Thymus (tissue), 11 donors: ENCODE measurements at regions not wholly inside any gene's neighbourhood (a gene's known extent, or its start where the extent isn't known, plus 50 kb on each side); places are given as distances from the start of the nearest gene placed in this dataset.
A peak's percentile ranks its signal among the peaks of the same experiment; 100 is the strongest.

Source experiments
- DNase-seq, 9 donors: peaks; one replicate each; pipeline ENCODE4 v3.0.0-alpha.2; 2013; ENCODE audit warnings: low spot score in 9 of 9, low read depth in 6 of 9, missing footprints in 1 of 9
- H3K27ac ChIP-seq, 2 donors: one replicate each; pipeline ENCODE4 v1.5.1; 2013; ENCODE audit warnings: control low read depth in 1 of 2, low read depth in 1 of 2, low read length in 1 of 2, mild to moderate bottlenecking in 1 of 2, moderate library complexity in 1 of 2
- H3K27me3 ChIP-seq, 2 donors: one replicate each; pipeline ENCODE4 v1.5.1; 2013; ENCODE audit warnings: low read length in 1 of 2; ENCODE audit not compliant: control insufficient read depth in 2 of 2, insufficient read depth in 1 of 2
- H3K36me3 ChIP-seq, 2 donors: one replicate each; pipeline ENCODE4 v1.5.1; 2013; ENCODE audit warnings: low read length in 1 of 2, mild to moderate bottlenecking in 1 of 2, moderate library complexity in 1 of 2; ENCODE audit not compliant: control insufficient read depth in 2 of 2, insufficient read depth in 2 of 2
- H3K4me1 ChIP-seq, 2 donors: one replicate each; pipeline ENCODE4 v1.5.1; 2013; ENCODE audit warnings: low read length in 2 of 2; ENCODE audit not compliant: control insufficient read depth in 2 of 2, insufficient read depth in 2 of 2
- H3K4me3 ChIP-seq, 2 donors: one replicate each; pipeline ENCODE4 v1.5.1; 2013; ENCODE audit warnings: low read length in 2 of 2, control low read depth in 1 of 2, mild to moderate bottlenecking in 1 of 2
- H3K9me3 ChIP-seq, 2 donors: one replicate each; pipeline ENCODE4 v1.5.1; 2013; ENCODE audit warnings: low read length in 1 of 2, mild to moderate bottlenecking in 1 of 2; ENCODE audit not compliant: control insufficient read depth in 2 of 2, insufficient read depth in 1 of 2
- WGBS: extraction: QIAGEN DNeasy Blood & Tissue Kit; methylation state at CpG from one replicate; pipeline ENCODE4 v1.1.7; 2013; 5-methylcytosine and 5-hydroxymethylcytosine counted together
- donor health status: healthy.

DNA sequence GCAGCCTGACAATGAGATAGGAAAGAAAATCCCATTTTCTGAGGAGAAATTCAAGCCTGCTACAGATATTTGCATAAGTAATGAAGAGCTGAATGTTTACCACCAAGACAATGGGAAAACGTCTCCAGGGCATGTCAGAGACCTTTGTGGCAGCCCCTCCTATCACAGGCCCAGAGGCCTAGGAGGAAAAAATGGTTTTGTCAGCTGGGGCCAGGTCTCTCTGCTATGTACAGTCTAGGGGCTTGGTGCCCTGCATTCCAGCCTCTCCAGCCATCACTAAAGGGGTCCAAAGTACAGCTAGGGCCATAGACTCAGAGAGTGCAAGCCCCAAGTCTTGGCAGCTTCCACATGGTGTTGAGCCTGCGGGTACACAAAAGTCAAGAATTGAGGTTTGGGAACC, 361.6 kb upstream of the ANXA10 start:
- Histone ChIP-seq H3K27me3 (no peaks in the 10 kb centered on the region), H3K4me1 (no peaks in the 10 kb centered on the region), H3K4me3 (no peak overlapping the region), H3K9me3 (peaks cover 0 to 11% of the 10 kb centered on the region in 2 donors), H3K27ac (no peak overlapping the region), H3K36me3 (no peaks in the 10 kb centered on the region)
- 76% methylated on average over 2 of the region's 2 CpGs for WGBS
- no peak for DNase-seq

- Histone ChIP-seq H3K4me3 (no peak overlapping the region), H3K27me3 (no peaks in the 10 kb centered on the region), H3K4me1 (no peaks in the 10 kb centered on the region), H3K9me3 (no peaks in the 10 kb centered on the region), H3K27ac (no peak overlapping the region), H3K36me3 (no peaks in the 10 kb centered on the region)
- WGBS = 83% methylated on average over 6 of the region's 6 CpGs
- no peak for DNase-seq
Observed at GRCh38 chr4:167745024-167745687, 347.2 kb upstream of the ANXA10 start.

- Histone ChIP-seq H3K27me3 (no peaks in the 10 kb centered on the region), H3K4me1 (no peaks in the 10 kb centered on the region), H3K36me3 (no peaks in the 10 kb centered on the region), H3K27ac (no peak overlapping the region), H3K4me3 (no peak overlapping the region), H3K9me3 (no peaks in the 10 kb centered on the region)
- WGBS = 93% methylated on average over 2 of the region's 2 CpGs
- DNase-seq = no peak
Observed at GRCh38 chr4:167767281-167767680, 325.1 kb upstream of the ANXA10 start.

GRCh38 chr4:167774646-167775045, 317.7 kb upstream of the ANXA10 start:
- DNase-seq = no peak
- Histone ChIP-seq H3K4me1 (no peaks in the 10 kb centered on the region), H3K36me3 (no peaks in the 10 kb centered on the region), H3K9me3 (no peaks in the 10 kb centered on the region), H3K4me3 (no peak overlapping the region), H3K27me3 (no peaks in the 10 kb centered on the region), H3K27ac (no peak overlapping the region)

DNA sequence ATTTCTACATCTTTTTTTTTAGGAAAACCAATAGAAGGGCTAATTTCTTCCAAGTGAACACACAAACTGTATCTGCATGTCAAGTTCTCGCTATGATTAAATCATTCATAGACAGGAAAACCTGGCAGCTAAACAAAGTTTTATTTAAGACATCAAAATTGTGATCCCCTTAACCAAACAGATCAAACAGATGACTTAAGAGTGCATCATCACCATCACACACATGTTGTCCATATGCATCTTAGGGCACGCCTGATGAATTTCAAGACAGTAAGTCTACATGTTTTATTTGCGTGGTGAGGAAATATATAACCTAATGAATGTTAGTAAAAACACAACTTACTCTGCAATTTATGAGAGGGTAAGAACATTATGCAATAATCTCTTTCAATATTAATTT, 317.0 kb upstream of the ANXA10 start:
- Histone ChIP-seq H3K9me3 (no peaks in the 10 kb centered on the region), H3K36me3 (no peaks in the 10 kb centered on the region), H3K4me3 (no peak overlapping the region), H3K4me1 (no peaks in the 10 kb centered on the region), H3K27me3 (no peaks in the 10 kb centered on the region), H3K27ac (no peak overlapping the region)
- DNase-seq = no peak
- whole genome bisulfite sequencing = 96% methylated on average over 3 of the region's 3 CpGs

DNA sequence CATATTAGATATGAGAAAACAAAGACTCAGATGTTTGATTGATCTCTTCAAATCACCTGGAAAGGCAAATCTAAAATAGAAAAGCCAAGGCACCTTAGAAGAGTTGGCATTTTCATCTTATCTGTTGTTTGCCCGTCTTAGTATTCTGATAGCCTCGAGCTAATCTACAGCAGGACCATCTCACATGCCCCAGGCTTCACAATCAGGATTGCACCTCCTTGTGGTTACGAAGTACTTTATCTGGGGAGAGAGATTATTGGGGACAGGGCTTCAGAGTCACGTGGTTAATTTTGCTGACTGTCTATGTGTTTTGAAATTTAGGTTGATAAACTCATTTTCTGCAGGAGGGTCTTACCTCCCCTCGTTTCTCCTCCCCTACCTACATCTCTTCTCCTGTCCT, 313.1 kb upstream of the ANXA10 start:
- Histone ChIP-seq H3K4me3 (no peak overlapping the region), H3K36me3 (no peaks in the 10 kb centered on the region), H3K4me1 (no peaks in the 10 kb centered on the region), H3K27ac (no peak overlapping the region), H3K27me3 (no peaks in the 10 kb centered on the region), H3K9me3 (no peaks in the 10 kb centered on the region)
- DNase-seq = no peak
- 80% methylated on average over 5 of the region's 5 CpGs for WGBS

DNA sequence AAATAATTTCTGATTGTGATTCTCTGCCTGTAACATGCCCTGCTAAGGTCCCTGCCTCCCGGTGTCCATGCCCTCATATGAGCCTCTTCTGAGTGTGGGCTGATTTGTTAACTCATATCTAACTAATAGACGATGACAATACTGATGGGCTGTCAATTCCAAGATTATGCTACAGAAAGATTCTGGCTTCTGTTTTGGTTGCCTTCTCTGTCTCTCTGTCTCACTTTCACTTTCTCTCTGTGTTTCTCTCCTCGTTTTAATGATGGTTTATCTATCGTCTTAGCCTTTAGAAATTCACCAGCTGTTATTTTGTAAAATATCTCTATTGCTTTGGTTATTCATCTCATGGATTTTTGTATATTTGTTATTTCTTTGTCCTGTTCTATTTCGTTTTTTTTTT, 312.5 kb upstream of the ANXA10 start:
- Histone ChIP-seq H3K9me3 (no peaks in the 10 kb centered on the region), H3K27me3 (no peaks in the 10 kb centered on the region), H3K36me3 (no peaks in the 10 kb centered on the region), H3K4me1 (no peaks in the 10 kb centered on the region), H3K4me3 (no peak overlapping the region), H3K27ac (no peak overlapping the region)
- 83% methylated on average over 5 of the region's 5 CpGs for WGBS
- DNase-seq = no peak

DNA sequence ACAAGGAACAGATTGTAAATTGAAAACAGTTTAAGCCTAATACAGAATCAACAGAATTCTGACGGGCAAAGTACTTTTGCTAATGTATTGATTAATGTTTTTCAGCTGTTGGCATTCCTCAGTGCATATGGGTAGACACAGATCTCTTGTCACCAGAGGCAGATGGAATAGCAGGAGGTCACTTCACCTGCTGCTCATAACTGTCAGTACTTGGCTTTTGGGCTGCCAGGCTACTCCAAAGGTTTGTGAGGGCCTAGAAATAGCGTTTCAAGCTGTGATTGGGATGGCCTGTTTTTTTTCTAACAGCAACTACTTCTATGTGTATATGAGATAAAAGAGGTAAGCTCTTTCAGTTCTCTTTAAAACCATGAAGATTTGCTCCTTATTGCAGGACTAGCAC, 307.5 kb upstream of the ANXA10 start:
- Histone ChIP-seq H3K36me3 (no peaks in the 10 kb centered on the region), H3K27me3 (no peaks in the 10 kb centered on the region), H3K27ac (no peak overlapping the region), H3K9me3 (no peaks in the 10 kb centered on the region), H3K4me1 (no peaks in the 10 kb centered on the region), H3K4me3 (no peak overlapping the region)
- WGBS = 87% methylated on average over 2 of the region's 2 CpGs
- no peak for DNase-seq

DNA sequence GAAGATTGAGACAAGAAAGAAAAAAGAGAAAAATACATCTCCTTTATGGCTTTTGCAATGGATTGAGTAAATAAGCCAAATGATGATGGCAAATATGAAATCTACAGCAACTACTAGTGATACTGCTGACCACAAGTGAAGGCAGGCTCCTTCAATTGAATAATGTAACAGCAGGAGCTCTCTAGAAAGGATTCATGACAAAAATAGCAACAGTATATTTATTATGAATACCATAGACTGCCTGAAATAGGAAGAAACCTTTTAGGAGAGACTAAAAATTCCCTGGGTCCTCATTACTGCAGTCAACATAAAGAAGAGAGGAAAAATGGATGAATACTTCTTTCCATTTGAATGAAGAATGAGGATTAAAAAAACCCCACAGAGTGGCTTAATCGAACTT, 306.8 kb upstream of the ANXA10 start:
- 79% methylated on average over 1 of the region's 1 CpG for WGBS
- Histone ChIP-seq H3K4me1 (no peaks in the 10 kb centered on the region), H3K27ac (no peak overlapping the region), H3K36me3 (no peaks in the 10 kb centered on the region), H3K9me3 (no peaks in the 10 kb centered on the region), H3K4me3 (no peak overlapping the region), H3K27me3 (no peaks in the 10 kb centered on the region)
- DNase-seq = no peak

DNA sequence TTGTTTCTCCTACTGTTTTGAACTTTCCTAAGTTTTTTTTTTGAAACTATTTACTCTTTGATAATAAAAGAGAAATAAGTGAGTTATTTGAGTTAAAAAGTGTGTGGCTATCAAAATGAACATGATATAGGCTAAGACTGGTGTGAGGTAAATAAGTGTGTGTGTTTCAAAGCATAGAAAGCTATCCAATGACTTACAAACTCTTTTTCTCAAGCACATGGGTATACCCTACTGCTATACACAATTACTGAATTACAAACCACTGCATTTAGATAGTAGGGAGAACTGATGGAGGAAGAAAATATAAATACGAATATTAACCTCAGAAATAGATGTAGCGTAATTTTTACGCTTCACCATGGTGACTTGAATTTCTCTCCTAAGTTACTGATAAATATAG, 305.8 kb upstream of the ANXA10 start:
- H3K4me1 ChIP-seq = no peaks in the 10 kb centered on the region
- no peaks in the 10 kb centered on the region for H3K36me3 ChIP-seq
- peak in 1 of 9 donors; percentile 5 for DNase-seq
- H3K4me3 ChIP-seq = no peak overlapping the region
- H3K9me3 ChIP-seq = no peaks in the 10 kb centered on the region
- no peak overlapping the region for H3K27ac ChIP-seq
- WGBS = 97% methylated on average over 3 of the region's 3 CpGs
- H3K27me3 ChIP-seq = no peaks in the 10 kb centered on the region
